Cardiac fibroblast (primary cell): ENCODE measurements at regions not wholly inside any gene's neighbourhood (a gene's known extent, or its start where the extent isn't known, plus 50 kb on each side); places are given as distances from the start of the nearest gene placed in this dataset.
A peak's percentile ranks its signal among the peaks of the same experiment; 100 is the strongest.

ENCODE experiments used
- DNase-seq, 2 donors: peaks; one replicate each; pipeline versions ENCODE4 v3.0.0 to v3.0.0-alpha.2; 2010; ENCODE audit warnings: low read depth in 2 of 2
- H3K4me3 ChIP-seq, 2 donors: replicated peaks in 1 of 2; 1 replicate in 1 of 2; 2 replicates in 1 of 2; pipeline ENCODE4 v1.5.1; 2011; ENCODE audit warnings: low read depth in 2 of 2, low read length in 2 of 2, mild to moderate bottlenecking in 2 of 2, moderate library complexity in 1 of 2
- CTCF ChIP-seq: IDR thresholded peaks from one replicate; pipeline ENCODE4 v1.5.1; 2011; ENCODE audit warnings: low read depth, mild to moderate bottlenecking, low read length, inconsistent platforms

- TF ChIP-seq CTCF, result no peak
- H3K4me3 ChIP-seq, result no peak overlapping the region
- no peak for DNase-seq
Observed at GRCh38 chr10:4549139-4549653, 276.8 kb upstream of the AKR1E2 start.

- no peak for TF ChIP-seq CTCF
- no peak for DNase-seq
- H3K4me3 ChIP-seq, result no peak overlapping the region
Observed at GRCh38 chr10:4546931-4547330, 279.1 kb upstream of the AKR1E2 start.

- no peak for TF ChIP-seq CTCF
- DNase-seq, result peak in 1 of 2 donors; percentile 71
- H3K4me3 ChIP-seq, result no peak overlapping the region
Observed at GRCh38 chr10:4546500-4546899, 279.5 kb upstream of the AKR1E2 start.

GRCh38 chr10:4545062-4545461 lies 280.9 kb upstream of the AKR1E2 start:
- H3K4me3 ChIP-seq, result no peak overlapping the region
- no peak for TF ChIP-seq CTCF
- DNase-seq, result no peak

DNA sequence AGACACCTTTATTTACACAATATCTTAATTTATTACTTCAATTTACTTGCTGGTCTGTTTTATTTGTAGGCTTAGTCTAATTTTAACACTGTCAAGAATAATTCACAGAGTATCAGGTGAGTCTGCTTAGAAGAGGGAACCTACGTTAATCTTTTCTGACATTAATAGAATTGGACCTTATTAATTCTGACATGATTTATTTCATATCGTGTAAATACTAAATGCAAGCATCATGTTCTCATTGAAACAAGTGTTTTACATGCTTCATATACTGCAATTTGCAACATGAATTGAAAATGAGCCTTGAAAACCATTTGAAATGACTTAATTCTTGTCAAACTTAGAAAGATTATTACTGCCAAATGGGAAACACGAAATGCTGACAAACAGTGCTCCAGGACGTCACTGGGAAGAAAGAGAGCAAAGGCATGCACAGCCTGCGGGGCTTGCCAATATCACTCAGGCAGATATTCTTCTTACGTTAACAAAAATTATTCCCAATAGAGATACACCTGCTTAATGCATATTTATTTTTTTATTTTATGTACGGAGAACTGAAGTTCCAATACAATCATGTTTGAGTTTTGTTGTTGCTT lies 282.0 kb upstream of the AKR1E2 start:
- no peak for TF ChIP-seq CTCF
- no peak for DNase-seq

GRCh38 chr10:4541292-4541691 lies 284.7 kb upstream of the AKR1E2 start:
- DNase-seq, result peak; percentile 94 to 97
- TF ChIP-seq CTCF, result peak; percentile 50
- no peak overlapping the region for H3K4me3 ChIP-seq

More for the DNA sequence above, 282.0 kb upstream of the AKR1E2 start:
- no peak overlapping the region for H3K4me3 ChIP-seq

DNA sequence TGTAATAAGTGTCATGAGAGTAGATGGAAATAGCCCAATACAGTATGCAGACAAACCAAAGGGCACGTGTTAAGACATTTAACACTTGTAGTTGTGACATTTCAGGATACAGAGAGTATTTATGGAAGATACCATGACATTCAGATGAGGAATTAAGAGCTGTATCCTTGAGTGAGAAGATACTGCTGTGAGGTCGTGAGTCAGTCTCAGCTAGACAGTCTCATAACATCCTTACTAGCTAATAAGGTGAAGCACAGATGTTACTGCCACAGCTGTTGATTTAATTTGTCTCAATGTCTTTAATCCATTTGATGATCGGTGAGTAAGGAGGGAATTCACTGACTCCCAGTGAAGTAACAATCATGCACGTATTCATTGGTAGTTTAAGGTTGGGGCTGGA lies 288.0 kb upstream of the AKR1E2 start:
- H3K4me3 ChIP-seq, result no peak overlapping the region
- TF ChIP-seq CTCF, result no peak
- DNase-seq, result no peak
